ENCODE measurements at regions not wholly inside any gene's neighbourhood (a gene's known extent, or its start where the extent isn't known, plus 50 kb on each side); places are given as distances from the start of the nearest gene placed in this dataset.

GRCh38 chr6:164291224-164291623 is 876.7 kb downstream of the QKI start:
- H3K27me3 ChIP-seq (ENCODE audit: low read length): no peaks in the 10 kb centered on the region
- H3K9me3 ChIP-seq (ENCODE audit: insufficient read depth, low read length): no peaks in the 10 kb centered on the region
- H3K4me3 ChIP-seq (ENCODE audit: insufficient read depth, low read length, poor library complexity, severe bottlenecking): no peak overlapping the region

GRCh38 chr6:164290101-164290500 is 875.6 kb downstream of the QKI start:
- Histone ChIP-seq H3F3A (ENCODE audit: insufficient read depth) (no peaks in the 10 kb centered on the region), H3K4me2 (ENCODE audit: low read depth, low read length, poor library complexity, severe bottlenecking) (no peak overlapping the region), H3K79me2 (ENCODE audit: insufficient read depth, low read length) (no peaks in the 10 kb centered on the region), H3K9me2 (replicated peaks; ENCODE audit: insufficient read depth, low read length) (no peaks in the 10 kb centered on the region), H3K27ac (ENCODE audit: low read depth, low read length) (no peak overlapping the region), H3K9ac (ENCODE audit: low read length) (no peak overlapping the region), H2AFZ (ENCODE audit: low read depth, low read length, severe bottlenecking) (no peak overlapping the region), H3K9me3 (ENCODE audit: insufficient read depth, low read length) (no peaks in the 10 kb centered on the region), H4K20me1 (ENCODE audit: low read depth, low read length) (no peaks in the 10 kb centered on the region), H3K4me3 (ENCODE audit: insufficient read depth, low read length, poor library complexity, severe bottlenecking) (no peak overlapping the region), H3K27me3 (ENCODE audit: low read length) (no peaks in the 10 kb centered on the region), H3K36me3 (ENCODE audit: low read length) (no peaks in the 10 kb centered on the region)
- TF ChIP-seq CTCF (IDR thresholded peaks at IDR 0.05; ENCODE audit: insufficient read depth, low read length, poor library complexity, severe bottlenecking) (no peak), EZH2phosphoT487 (conservative IDR thresholded peaks at IDR 0.05; ENCODE audit: low read length) (no peak)

More at GRCh38 chr6:164291224-164291623, 876.7 kb downstream of the QKI start:
- Histone ChIP-seq H3K27ac (ENCODE audit: low read depth, low read length) (no peak overlapping the region), H4K20me1 (ENCODE audit: low read depth, low read length) (no peaks in the 10 kb centered on the region), H2AFZ (ENCODE audit: low read depth, low read length, severe bottlenecking) (no peak overlapping the region), H3K9ac (ENCODE audit: low read length) (no peak overlapping the region), H3F3A (ENCODE audit: insufficient read depth) (no peaks in the 10 kb centered on the region), H3K79me2 (ENCODE audit: insufficient read depth, low read length) (no peaks in the 10 kb centered on the region), H3K9me2 (replicated peaks; ENCODE audit: insufficient read depth, low read length) (no peaks in the 10 kb centered on the region), H3K36me3 (ENCODE audit: low read length) (no peaks in the 10 kb centered on the region), H3K4me2 (ENCODE audit: low read depth, low read length, poor library complexity, severe bottlenecking) (no peak overlapping the region)
- TF ChIP-seq EZH2phosphoT487 (conservative IDR thresholded peaks at IDR 0.05; ENCODE audit: low read length) (no peak), CTCF (IDR thresholded peaks at IDR 0.05; ENCODE audit: insufficient read depth, low read length, poor library complexity, severe bottlenecking) (no peak)

GRCh38 chr6:164286011-164286410 is 871.5 kb downstream of the QKI start:
- H3K4me3 ChIP-seq (ENCODE audit: insufficient read depth, low read length, poor library complexity, severe bottlenecking): no peak overlapping the region

More at GRCh38 chr6:164286011-164286410, 871.5 kb downstream of the QKI start:
- TF ChIP-seq EZH2phosphoT487 (conservative IDR thresholded peaks at IDR 0.05; ENCODE audit: low read length) (no peak), CTCF (IDR thresholded peaks at IDR 0.05; ENCODE audit: insufficient read depth, low read length, poor library complexity, severe bottlenecking) (no peak)
- no peaks in the 10 kb centered on the region for H3F3A ChIP-seq (ENCODE audit: insufficient read depth)
- no peaks in the 10 kb centered on the region for H4K20me1 ChIP-seq (ENCODE audit: low read depth, low read length)
- H3K79me2 ChIP-seq (ENCODE audit: insufficient read depth, low read length): no peaks in the 10 kb centered on the region
- no peak overlapping the region for H3K9ac ChIP-seq (ENCODE audit: low read length)
- H3K27me3 ChIP-seq (ENCODE audit: low read length): no peaks in the 10 kb centered on the region
- H3K27ac ChIP-seq (ENCODE audit: low read depth, low read length): no peak overlapping the region
- no peak overlapping the region for H2AFZ ChIP-seq (ENCODE audit: low read depth, low read length, severe bottlenecking)
- no peaks in the 10 kb centered on the region for H3K9me3 ChIP-seq (ENCODE audit: insufficient read depth, low read length)
- no peaks in the 10 kb centered on the region for H3K9me2 ChIP-seq (replicated peaks; ENCODE audit: insufficient read depth, low read length)
- no peak overlapping the region for H3K4me2 ChIP-seq (ENCODE audit: low read depth, low read length, poor library complexity, severe bottlenecking)
- no peaks in the 10 kb centered on the region for H3K36me3 ChIP-seq (ENCODE audit: low read length)
